ENCODE measurements at regions not wholly inside any gene's neighbourhood (a gene's known extent, or its start where the extent isn't known, plus 50 kb on each side); places are given as distances from the start of the nearest gene placed in this dataset.

DNA sequence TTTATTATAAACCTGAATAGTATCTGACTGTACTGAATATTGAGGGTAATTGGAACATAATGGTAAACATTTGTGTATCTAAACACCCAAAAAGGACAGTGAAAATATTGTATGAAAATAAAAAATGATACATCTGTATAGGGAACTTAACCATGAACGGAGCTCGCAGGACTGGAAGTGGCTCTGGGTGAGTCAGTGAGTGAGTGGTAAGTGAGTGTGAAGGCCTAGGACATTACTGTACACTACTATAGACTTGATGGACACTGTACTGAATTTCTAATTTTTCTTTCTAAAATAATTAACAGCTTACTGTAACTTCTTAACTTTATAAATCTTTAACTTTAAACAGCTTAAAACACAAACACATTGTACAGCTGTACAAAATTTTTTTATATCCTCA lies 454.5 kb upstream of the FZD8 start:
- TF ChIP-seq ZNF274 (IDR thresholded peaks at IDR 0.05; ENCODE audit: insufficient read depth, insufficient read length) (no peak), RAD21 (IDR thresholded peaks at IDR 0.05; ENCODE audit: insufficient read depth, low read depth, low read length) (no peak), CREM (IDR thresholded peaks at IDR 0.05; ENCODE audit: low read depth) (no peak), RCOR1 (conservative IDR thresholded peaks at IDR 0.05; ENCODE audit: low read depth, low read length) (no peak), TCF7 (IDR thresholded peaks at IDR 0.05; ENCODE audit: borderline replicate concordance) (no peak), POLR2AphosphoS5 (IDR thresholded peaks at IDR 0.05; ENCODE audit: low read length) (no peak), CEBPB (IDR thresholded peaks at IDR 0.05; ENCODE audit: borderline replicate concordance in 1 of 2, low read depth in 2 of 2, low read length in 2 of 2) (no peak), RBBP5 (conservative IDR thresholded peaks at IDR 0.05) (no peak)
- TF ChIP-seq, protein P1, sequence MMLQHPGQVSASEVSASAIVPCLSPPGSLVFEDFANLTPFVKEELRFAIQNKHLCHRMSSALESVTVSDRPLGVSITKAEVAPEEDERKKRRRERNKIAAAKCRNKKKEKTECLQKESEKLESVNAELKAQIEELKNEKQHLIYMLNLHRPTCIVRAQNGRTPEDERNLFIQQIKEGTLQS (IDR thresholded peaks at IDR 0.05; ENCODE audit: borderline replicate concordance, extremely low read depth, low read depth, low read length) = no peak
- TF ChIP-seq, protein P2, sequence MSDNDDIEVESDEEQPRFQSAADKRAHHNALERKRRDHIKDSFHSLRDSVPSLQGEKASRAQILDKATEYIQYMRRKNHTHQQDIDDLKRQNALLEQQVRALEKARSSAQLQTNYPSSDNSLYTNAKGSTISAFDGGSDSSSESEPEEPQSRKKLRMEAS (IDR thresholded peaks at IDR 0.05; ENCODE audit: low read depth, low read length) = no peak
- TF ChIP-seq, protein P3, sequence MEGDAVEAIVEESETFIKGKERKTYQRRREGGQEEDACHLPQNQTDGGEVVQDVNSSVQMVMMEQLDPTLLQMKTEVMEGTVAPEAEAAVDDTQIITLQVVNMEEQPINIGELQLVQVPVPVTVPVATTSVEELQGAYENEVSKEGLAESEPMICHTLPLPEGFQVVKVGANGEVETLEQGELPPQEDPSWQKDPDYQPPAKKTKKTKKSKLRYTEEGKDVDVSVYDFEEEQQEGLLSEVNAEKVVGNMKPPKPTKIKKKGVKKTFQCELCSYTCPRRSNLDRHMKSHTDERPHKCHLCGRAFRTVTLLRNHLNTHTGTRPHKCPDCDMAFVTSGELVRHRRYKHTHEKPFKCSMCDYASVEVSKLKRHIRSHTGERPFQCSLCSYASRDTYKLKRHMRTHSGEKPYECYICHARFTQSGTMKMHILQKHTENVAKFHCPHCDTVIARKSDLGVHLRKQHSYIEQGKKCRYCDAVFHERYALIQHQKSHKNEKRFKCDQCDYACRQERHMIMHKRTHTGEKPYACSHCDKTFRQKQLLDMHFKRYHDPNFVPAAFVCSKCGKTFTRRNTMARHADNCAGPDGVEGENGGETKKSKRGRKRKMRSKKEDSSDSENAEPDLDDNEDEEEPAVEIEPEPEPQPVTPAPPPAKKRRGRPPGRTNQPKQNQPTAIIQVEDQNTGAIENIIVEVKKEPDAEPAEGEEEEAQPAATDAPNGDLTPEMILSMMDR (IDR thresholded peaks at IDR 0.05 in 2 of 3, conservative IDR thresholded peaks at IDR 0.05 in 1 of 3; ENCODE audit: control insufficient read depth in 2 of 3, extremely low read depth in 1 of 3, insufficient read depth in 1 of 3, low read depth in 3 of 3, low read length in 3 of 3) = no peak
